Stomach (tissue), 8 donors: ENCODE measurements at regions not wholly inside any gene's neighbourhood (a gene's known extent, or its start where the extent isn't known, plus 50 kb on each side); places are given as distances from the start of the nearest gene placed in this dataset.

Source experiments
- DNase-seq, 2 donors: peaks; one replicate each; pipeline versions ENCODE4 v3.0.0 to v3.0.0-alpha.2; 2013 to 2019
- H3K27ac ChIP-seq, 5 donors: fragments of 200-600 bp in 4 of 5; sonication (generic) in 4 of 5; one replicate each; pipeline ENCODE4 v1.5.1; 2013 to 2019; ENCODE audit warnings: mild to moderate bottlenecking in 1 of 5, moderate library complexity in 1 of 5
- H3K27me3 ChIP-seq, 3 donors: fragments of 200-600 bp; sonication (generic); one replicate each; pipeline ENCODE4 v1.5.1; 2017 to 2019; ENCODE audit warnings: mixed run types in 1 of 3
- H3K36me3 ChIP-seq, 4 donors: fragments of 200-600 bp; sonication (generic); 1 replicate in 3 of 4; 2 replicates in 1 of 4; pipeline ENCODE4 v1.5.1; 2016 to 2019
- H3K4me1 ChIP-seq, 4 donors: fragments of 200-600 bp; sonication (generic); one replicate each; pipeline ENCODE4 v1.5.1; 2016 to 2019
- H3K4me3 ChIP-seq, 4 donors: fragments of 200-600 bp; sonication (generic) in 3 of 4; one replicate each; pipeline ENCODE4 v1.5.1; 2016 to 2019; ENCODE audit warnings: mild to moderate bottlenecking in 1 of 4
- H3K9me3 ChIP-seq, 4 donors: fragments of 200-600 bp; sonication (generic); one replicate each; pipeline ENCODE4 v1.5.1; 2016 to 2019
- CTCF ChIP-seq, 7 experiments: fragments of 450-650 bp in 4 of 7; fragments of 200-600 bp in 3 of 7; sonication (generic) in 3 of 7; IDR thresholded peaks; one replicate each; pipeline ENCODE4 v1.5.1; 2016 to 2019; ENCODE audit warnings: antibody characterized with exemption in 7 of 7, control low read depth in 2 of 7, mild to moderate bottlenecking in 1 of 7
- EP300 ChIP-seq: sonication (generic); formaldehyde crosslinking; IDR thresholded peaks from one replicate; pipeline ENCODE4 v1.6.1; 2017; ENCODE audit warnings: antibody characterized with exemption
- POLR2A ChIP-seq, 4 donors: fragments of 450-650 bp; IDR thresholded peaks; one replicate each; pipeline ENCODE4 v1.6.1; 2016; ENCODE audit warnings: antibody characterized with exemption in 4 of 4, control low read depth in 2 of 4, mild to moderate bottlenecking in 1 of 4, moderate library complexity in 1 of 4
- POLR2AphosphoS5 ChIP-seq, 3 donors: sonication (generic); formaldehyde crosslinking; IDR thresholded peaks; one replicate each; pipeline ENCODE4 v1.6.1; 2016; ENCODE audit warnings: antibody characterized with exemption in 3 of 3
- WGBS, 5 donors: extraction: QIAGEN DNeasy Blood & Tissue Kit in 3 of 5; methylation state at CpG; one replicate each; pipeline versions ENCODE4 v1.1.5 to v1.1.7; 2013 to 2018; 5-methylcytosine and 5-hydroxymethylcytosine counted together
- intact Hi-C: fragments of 100-400 bp; cut with DNase I; formaldehyde crosslinking; loops from one replicate; pipeline ENCODE4 v1.15.1; 2023; ENCODE audit warnings: low total_unique reads
- donor health status: healthy with polysubstance abuse.
- donor health status: Bipolar disorder and iron deficiency.
- donor health status: healthy.

GRCh38 chr2:216583147-216583546 lies 50.1 kb upstream of the IGFBP2 start:
- no peak overlapping the region for H3K27ac ChIP-seq
- no peaks in the 10 kb centered on the region for H3K27me3 ChIP-seq
- intact Hi-C loops, result no loop called here
- H3K9me3 ChIP-seq, result no peaks in the 10 kb centered on the region
- no peaks in the 10 kb centered on the region for H3K36me3 ChIP-seq
- H3K4me1 ChIP-seq, result peaks cover 0 to 11% (median 2%) of the 10 kb centered on the region in 4 donors
- TF ChIP-seq EP300, result no peak
- TF ChIP-seq POLR2A (IDR thresholded peaks at IDR 0.05), result no peak
- TF ChIP-seq POLR2AphosphoS5 (IDR thresholded peaks at IDR 0.05), result no peak
- TF ChIP-seq CTCF (IDR thresholded peaks at IDR 0.05), result no peak
- 48 to 61% (median 60%) methylated on average over 8 of the region's 8 CpGs for WGBS, 5 donors
- no peak overlapping the region for H3K4me3 ChIP-seq
- DNase-seq, result peak in 1 of 2 donors; percentile 67
